GM10248 (cell line): ENCODE measurements at regions not wholly inside any gene's neighbourhood (a gene's known extent, or its start where the extent isn't known, plus 50 kb on each side); places are given as distances from the start of the nearest gene placed in this dataset.

Source experiments
- CTCF ChIA-PET: fragments of 300-600 bp; sonication (Branson Sonifier 250); formaldehyde crosslinking; extraction: SDS; loops from one replicate; lab custom pipeline; 2021; ENCODE audit warnings: antibody characterized with exemption; lab: Yijun Ruan, JAX
- POLR2A ChIA-PET: fragments of 350-650 bp; sonication (Branson Sonifier 250); formaldehyde crosslinking; extraction: SDS; loops from one replicate; lab custom pipeline; 2020; ENCODE audit warnings: antibody characterized with exemption; lab: Yijun Ruan, JAX
- DNase-seq: peaks from one replicate; pipeline ENCODE4 v3.0.0; 2012; ENCODE audit errors: extremely low spot score
- CTCF ChIP-seq: IDR thresholded peaks from 2 replicates; pipeline ENCODE4 v1.5.1; 2012; ENCODE audit warnings: mild to moderate bottlenecking, low read depth; ENCODE audit errors: extremely low read depth, missing control alignments, control extremely low read depth

- TF ChIP-seq CTCF: no peak
- ChIA-PET POLR2A (no interaction called here), CTCF (no interaction called here)
- DNase-seq: no peak
These were observed 312.9 kb downstream of the TCERG1L start for GRCh38 chr10:130998642-130999041.

GRCh38 chr10:130999376-131000202 is 311.9 kb downstream of the TCERG1L start:
- ChIA-PET POLR2A (no interaction called here), CTCF (no interaction called here)
- no peak for DNase-seq
- no peak for TF ChIP-seq CTCF

- DNase-seq: no peak
- ChIA-PET CTCF (no interaction called here), POLR2A (no interaction called here)
- TF ChIP-seq CTCF: no peak
These were observed 311.3 kb downstream of the TCERG1L start for GRCh38 chr10:131000244-131000643.

- CTCF ChIA-PET: interaction anchor here (1.1 kb wide), 1 partner anchor 18 kb away, joined by 3 read pairs; no protein-coding TSS in a partner anchor
- DNase-seq: no peak
These were observed 310.8 kb downstream of the TCERG1L start for GRCh38 chr10:131000743-131001142.

GRCh38 chr10:131001438-131001837 is 310.1 kb downstream of the TCERG1L start:
- CTCF ChIA-PET: interaction anchor here (1.1 kb wide), 1 partner anchor 19 kb away, joined by 3 read pairs; no protein-coding TSS in a partner anchor
- no peak for DNase-seq
- POLR2A ChIA-PET: no interaction called here
- no peak for TF ChIP-seq CTCF

More at GRCh38 chr10:131000743-131001142, 310.8 kb downstream of the TCERG1L start:
- POLR2A ChIA-PET: no interaction called here
- no peak for TF ChIP-seq CTCF

GRCh38 chr10:131002031-131002861 is 309.3 kb downstream of the TCERG1L start:
- DNase-seq: no peak
- ChIA-PET CTCF (no interaction called here), POLR2A (no interaction called here)
- no peak for TF ChIP-seq CTCF
